Trophoblast cell (in vitro differentiated cells and primary cell): ENCODE measurements at regions not wholly inside any gene's neighbourhood (a gene's known extent, or its start where the extent isn't known, plus 50 kb on each side); places are given as distances from the start of the nearest gene placed in this dataset.

ENCODE experiments used
- DNase-seq, 2 donors: peaks; one replicate each; pipeline ENCODE4 v3.0.0-alpha.2; 2016
- H2AFZ ChIP-seq: 2 replicates; pipeline ENCODE4 v1.6.1; 2013; ENCODE audit warnings: low read length, moderate library complexity, mild to moderate bottlenecking; ENCODE audit not compliant: insufficient read depth, poor library complexity
- H2AK5ac ChIP-seq: 2 replicates; pipeline ENCODE4 v1.6.1; 2013; ENCODE audit warnings: mild to moderate bottlenecking, low read length
- H2BK120ac ChIP-seq: 2 replicates; pipeline ENCODE4 v1.6.1; 2013; ENCODE audit warnings: low read length, mild to moderate bottlenecking, moderate library complexity; ENCODE audit not compliant: insufficient read depth, poor library complexity
- H2BK12ac ChIP-seq: 2 replicates; pipeline ENCODE4 v1.6.1; 2013; ENCODE audit warnings: mild to moderate bottlenecking, low read length, moderate library complexity
- H2BK5ac ChIP-seq: 2 replicates; pipeline ENCODE4 v1.6.1; 2013; ENCODE audit warnings: low read length, low read depth, moderate library complexity, mild to moderate bottlenecking; ENCODE audit not compliant: poor library complexity
- H3K14ac ChIP-seq: 2 replicates; pipeline ENCODE4 v1.6.1; 2013; ENCODE audit warnings: mild to moderate bottlenecking, low read length
- H3K18ac ChIP-seq: 2 replicates; pipeline ENCODE4 v1.6.1; 2013; ENCODE audit warnings: mild to moderate bottlenecking, low read length
- H3K23ac ChIP-seq: 2 replicates; pipeline ENCODE4 v1.6.1; 2013; ENCODE audit warnings: low read length
- H3K27ac ChIP-seq: 2 replicates; pipeline ENCODE4 v1.5.1; 2013; ENCODE audit warnings: low read depth, mild to moderate bottlenecking, inconsistent platforms, low read length, moderate library complexity
- H3K27me3 ChIP-seq: 2 replicates; pipeline ENCODE4 v1.6.1; 2013; ENCODE audit warnings: inconsistent platforms, mild to moderate bottlenecking, low read length, moderate library complexity; ENCODE audit not compliant: insufficient read depth
- H3K36me3 ChIP-seq, 2 experiments: 1 replicate in 1 of 2; 2 replicates in 1 of 2; pipeline ENCODE4 v1.6.1; 2013; ENCODE audit warnings: low read length in 2 of 2, mild to moderate bottlenecking in 2 of 2, moderate library complexity in 1 of 2; ENCODE audit not compliant: insufficient read depth in 2 of 2, control insufficient read depth in 1 of 2
- H3K4ac ChIP-seq: 2 replicates; pipeline ENCODE4 v1.6.1; 2013; ENCODE audit warnings: low read depth, mild to moderate bottlenecking, low read length, moderate library complexity
- H3K4me1 ChIP-seq, 2 experiments: 1 replicate in 1 of 2; 2 replicates in 1 of 2; pipeline ENCODE4 v1.6.1; 2013; ENCODE audit warnings: low read length in 2 of 2, mild to moderate bottlenecking in 2 of 2, moderate library complexity in 1 of 2; ENCODE audit not compliant: insufficient read depth in 2 of 2, control insufficient read depth in 1 of 2
- H3K4me2 ChIP-seq: 2 replicates; pipeline ENCODE4 v1.6.1; 2013; ENCODE audit warnings: inconsistent platforms, mild to moderate bottlenecking, low read length, moderate library complexity
- H3K4me3 ChIP-seq: 2 replicates; pipeline ENCODE4 v1.5.1; 2013; ENCODE audit warnings: mild to moderate bottlenecking, low read depth, low read length, inconsistent platforms
- H3K79me1 ChIP-seq: one replicate; pipeline ENCODE4 v1.6.1; 2013; ENCODE audit warnings: low read length
- H3K79me2 ChIP-seq: 2 replicates; pipeline ENCODE4 v1.6.1; 2013; ENCODE audit warnings: low read length, mild to moderate bottlenecking; ENCODE audit not compliant: control insufficient read depth, insufficient read depth, poor library complexity
- H3K9ac ChIP-seq: 2 replicates; pipeline ENCODE4 v1.6.1; 2013; ENCODE audit warnings: mild to moderate bottlenecking, low read length
- H3K9me3 ChIP-seq: 2 replicates; pipeline ENCODE4 v1.6.1; 2013; ENCODE audit warnings: low read depth, mild to moderate bottlenecking, control low read depth, inconsistent platforms, low read length; ENCODE audit not compliant: insufficient read depth
- H4K12ac ChIP-seq: 2 replicates; pipeline ENCODE4 v1.6.1; 2013; ENCODE audit warnings: low read depth, mild to moderate bottlenecking, low read length, moderate library complexity
- H4K8ac ChIP-seq: 2 replicates; pipeline ENCODE4 v1.6.1; 2013; ENCODE audit warnings: low read depth, mild to moderate bottlenecking, low read length, moderate library complexity
- H4K91ac ChIP-seq: one replicate; pipeline ENCODE4 v1.6.1; 2013; ENCODE audit warnings: low read depth, mild to moderate bottlenecking, low read length, moderate library complexity
- WGBS: extraction: QIAGEN DNeasy Blood & Tissue Kit; methylation state at CpG from one replicate; pipeline ENCODE4 v1.1.7; 2013; ENCODE audit warnings: missing lambda C conversion rate; ENCODE audit not compliant: insufficient read length, insufficient coverage; ENCODE audit errors: extremely low coverage; 5-methylcytosine and 5-hydroxymethylcytosine counted together

DNA sequence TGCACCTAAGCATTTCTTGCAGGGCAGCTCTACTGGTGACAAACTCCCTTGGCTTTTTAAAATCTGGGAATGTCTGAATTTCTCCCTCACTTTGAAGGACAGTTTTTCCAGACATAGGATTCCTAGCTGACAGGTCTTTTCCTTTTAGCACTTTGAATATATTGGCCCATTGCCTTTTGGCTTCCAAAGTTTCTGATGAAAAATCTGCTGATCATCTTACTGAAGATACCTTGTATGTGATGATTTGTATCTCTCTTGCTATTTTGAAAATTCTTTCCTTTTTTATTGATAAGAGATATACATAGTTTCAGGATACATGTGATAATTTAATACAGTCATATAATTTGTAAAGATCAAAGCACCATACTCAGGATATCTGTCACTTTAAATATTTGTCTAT, 211.1 kb downstream of the ZIC5 start:
- no peak overlapping the region for H3K18ac ChIP-seq
- H3K23ac ChIP-seq = no peak overlapping the region
- H4K91ac ChIP-seq = no peak overlapping the region
- H3K36me3 ChIP-seq = no peaks in the 10 kb centered on the region
- H2AK5ac ChIP-seq = no peak overlapping the region
- H2BK120ac ChIP-seq = no peak overlapping the region
- no peak overlapping the region for H3K4me2 ChIP-seq
- no peaks in the 10 kb centered on the region for H3K27me3 ChIP-seq
- no peaks in the 10 kb centered on the region for H3K79me1 ChIP-seq
- no peak for DNase-seq
- peaks cover 4 to 6% of the 10 kb centered on the region in 2 experiments for H3K4me1 ChIP-seq
- H3K79me2 ChIP-seq = no peaks in the 10 kb centered on the region
- H4K12ac ChIP-seq = no peak overlapping the region
- H2BK12ac ChIP-seq = no peak overlapping the region
- no peak overlapping the region for H2AFZ ChIP-seq
- no peak overlapping the region for H3K27ac ChIP-seq
- no peak overlapping the region for H3K4ac ChIP-seq
- H3K4me3 ChIP-seq = no peak overlapping the region
- H2BK5ac ChIP-seq = no peak overlapping the region
- H3K14ac ChIP-seq = no peak overlapping the region
- no peak overlapping the region for H4K8ac ChIP-seq
- peaks cover 5% of the 10 kb centered on the region for H3K9me3 ChIP-seq
- no peak overlapping the region for H3K9ac ChIP-seq

DNA sequence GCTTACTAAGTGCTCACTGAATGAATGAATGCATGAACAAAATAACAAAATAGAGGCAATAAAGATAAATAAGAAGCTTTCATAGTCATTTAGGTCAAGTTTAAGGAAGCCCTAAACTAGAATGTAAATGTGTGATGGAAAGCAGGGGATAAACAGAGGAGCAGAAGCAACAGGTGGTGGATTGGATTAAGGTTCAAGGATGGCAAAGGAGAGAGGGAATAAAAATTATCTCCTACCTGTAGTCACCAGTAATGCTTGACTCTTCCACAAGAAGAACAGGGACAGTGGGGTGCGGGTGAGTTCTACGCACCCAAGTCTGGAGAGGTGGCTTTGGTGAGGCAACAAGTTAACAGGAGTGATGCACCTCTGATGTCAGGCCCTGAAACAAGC, 212.4 kb downstream of the ZIC5 start:
- Histone ChIP-seq H3K4me2 (no peak overlapping the region), H2AFZ (no peak overlapping the region), H2AK5ac (no peak overlapping the region), H3K79me1 (no peaks in the 10 kb centered on the region), H4K91ac (no peak overlapping the region), H2BK5ac (no peak overlapping the region), H3K9me3 (peaks cover 5% of the 10 kb centered on the region), H4K8ac (no peak overlapping the region), H3K36me3 (no peaks in the 10 kb centered on the region), H2BK12ac (no peak overlapping the region), H2BK120ac (no peak overlapping the region), H3K79me2 (no peaks in the 10 kb centered on the region), H3K4me3 (no peak overlapping the region), H3K23ac (no peak overlapping the region), H3K18ac (no peak overlapping the region), H3K4me1 (peaks cover 4 to 6% of the 10 kb centered on the region in 2 experiments), H3K27me3 (no peaks in the 10 kb centered on the region), H3K14ac (no peak overlapping the region), H3K9ac (no peak overlapping the region), H3K27ac (no peak overlapping the region), H4K12ac (no peak overlapping the region), H3K4ac (no peak overlapping the region)
- no peak for DNase-seq
- no CpG with 5 or more reads among the region's 2 CpGs for WGBS

DNA sequence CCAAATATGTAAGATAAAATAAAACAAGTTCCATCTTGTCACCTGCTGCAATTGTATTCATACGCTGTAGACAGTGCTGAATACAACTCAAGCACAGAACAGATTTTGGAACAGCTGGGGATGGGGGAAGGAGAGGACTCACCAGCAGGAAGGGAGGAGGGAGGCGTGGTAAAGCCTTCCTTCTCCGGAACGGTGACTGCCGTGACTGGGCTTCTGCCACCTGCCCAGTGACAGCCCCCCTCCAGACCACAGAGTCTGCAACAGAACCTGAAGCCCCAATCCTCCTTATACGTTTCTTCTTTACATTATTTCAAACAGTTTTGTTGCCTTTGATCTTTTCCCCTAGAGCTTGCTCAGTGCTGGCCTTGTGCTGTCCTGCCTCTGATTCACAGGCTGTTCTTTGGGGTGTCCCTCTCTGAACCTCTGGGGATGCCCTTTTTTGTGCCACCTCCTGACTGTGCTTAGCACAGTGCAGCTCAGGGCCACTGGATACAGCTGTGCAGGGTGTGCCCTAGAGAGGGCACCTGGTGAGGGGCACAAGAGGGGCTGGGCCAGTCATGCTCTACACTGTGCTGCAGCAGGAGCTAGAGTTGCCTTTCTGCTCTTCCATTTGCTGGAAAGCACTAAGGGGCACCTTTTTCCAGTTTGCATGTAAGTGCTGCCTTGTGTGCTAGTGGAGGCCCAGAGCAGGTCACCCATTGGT, 213.0 kb downstream of the ZIC5 start:
- H3K9me3 ChIP-seq = peaks cover 5% of the 10 kb centered on the region
- H3K4me1 ChIP-seq = peaks cover 4 to 6% of the 10 kb centered on the region in 2 experiments
- no peak overlapping the region for H2AFZ ChIP-seq
- H3K4me2 ChIP-seq = no peak overlapping the region
- no peak overlapping the region for H2AK5ac ChIP-seq
- H3K27ac ChIP-seq = no peak overlapping the region
- H3K79me1 ChIP-seq = no peaks in the 10 kb centered on the region
- no peak overlapping the region for H3K23ac ChIP-seq
- no peak overlapping the region for H3K14ac ChIP-seq
- no peak overlapping the region for H2BK5ac ChIP-seq
- H4K91ac ChIP-seq = no peak overlapping the region
- no peak for DNase-seq
- no peak overlapping the region for H3K9ac ChIP-seq
- H3K79me2 ChIP-seq = no peaks in the 10 kb centered on the region
- no peak overlapping the region for H4K12ac ChIP-seq
- H2BK120ac ChIP-seq = no peak overlapping the region
- no peak overlapping the region for H4K8ac ChIP-seq
- no peaks in the 10 kb centered on the region for H3K27me3 ChIP-seq
- no peak overlapping the region for H2BK12ac ChIP-seq
- H3K18ac ChIP-seq = no peak overlapping the region
- H3K4ac ChIP-seq = no peak overlapping the region
- no peak overlapping the region for H3K4me3 ChIP-seq
- no peaks in the 10 kb centered on the region for H3K36me3 ChIP-seq
- WGBS = no CpG with 5 or more reads among the region's 6 CpGs

DNA sequence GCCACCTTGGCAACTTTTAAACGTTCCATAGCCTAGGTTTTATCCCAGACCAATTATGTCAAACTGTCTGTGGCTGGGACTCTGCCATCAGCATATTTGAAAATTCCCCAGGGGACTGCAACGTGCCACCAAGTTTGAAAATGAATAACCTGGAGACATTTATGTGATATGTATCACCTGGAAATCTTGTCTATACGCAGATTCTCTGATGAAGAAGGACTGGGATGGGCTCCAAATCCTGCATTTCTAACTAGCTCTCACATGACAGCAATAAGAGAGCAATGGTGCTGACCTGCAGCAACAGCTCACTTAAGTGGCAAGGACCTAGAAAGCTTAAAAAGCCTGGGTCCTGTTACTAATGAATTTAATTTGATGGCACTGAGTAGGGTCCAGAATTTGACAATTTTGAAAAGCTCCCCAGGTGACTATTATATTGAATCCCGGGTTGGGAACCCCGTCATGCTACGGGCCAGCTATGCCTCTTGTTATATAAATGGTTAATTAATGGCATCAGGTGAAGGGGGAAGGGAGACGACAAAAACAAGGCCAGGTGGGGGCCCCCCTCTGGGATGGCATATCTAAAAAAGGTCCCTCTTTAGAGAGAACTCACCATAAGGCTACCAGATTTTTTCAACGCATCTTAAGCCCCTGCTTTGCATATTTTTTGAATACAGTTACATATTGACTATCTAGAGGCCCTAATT, 213.7 kb downstream of the ZIC5 start:
- peaks cover 4 to 6% of the 10 kb centered on the region in 2 experiments for H3K4me1 ChIP-seq
- H4K12ac ChIP-seq = no peak overlapping the region
- no peak overlapping the region for H3K27ac ChIP-seq
- no peaks in the 10 kb centered on the region for H3K79me2 ChIP-seq
- no peaks in the 10 kb centered on the region for H3K27me3 ChIP-seq
- H4K91ac ChIP-seq = no peak overlapping the region
- H3K9me3 ChIP-seq = peaks cover 7% of the 10 kb centered on the region
- H3K18ac ChIP-seq = no peak overlapping the region
- H3K79me1 ChIP-seq = no peaks in the 10 kb centered on the region
- H3K14ac ChIP-seq = no peak overlapping the region
- no peak overlapping the region for H2BK5ac ChIP-seq
- H2BK120ac ChIP-seq = no peak overlapping the region
- no peak overlapping the region for H2AFZ ChIP-seq
- no peak overlapping the region for H3K4me2 ChIP-seq
- no peak overlapping the region for H4K8ac ChIP-seq
- no peak overlapping the region for H3K4me3 ChIP-seq
- no peak overlapping the region for H2AK5ac ChIP-seq
- no peak for DNase-seq
- H3K23ac ChIP-seq = no peak overlapping the region
- no peak overlapping the region for H2BK12ac ChIP-seq
- no peak overlapping the region for H3K9ac ChIP-seq
- no peaks in the 10 kb centered on the region for H3K36me3 ChIP-seq
- no peak overlapping the region for H3K4ac ChIP-seq
- WGBS = no CpG with 5 or more reads among the region's 8 CpGs
